Neural cell (in vitro differentiated cells): ENCODE measurements at regions not wholly inside any gene's neighbourhood (a gene's known extent, or its start where the extent isn't known, plus 50 kb on each side); places are given as distances from the start of the nearest gene placed in this dataset.
"Not testable (repeated sequence)": the region's sequence is repeated elsewhere in the genome, so short reads cannot be mapped to it uniquely, and the experiment has no call there.

ENCODE experiments used
- CTCF ChIP-seq: fragments of 450-650 bp; IDR thresholded peaks from 2 replicates; pipeline ENCODE4 v1.5.1; 2014; ENCODE audit warnings: antibody characterized with exemption, mild to moderate bottlenecking, moderate library complexity; ENCODE audit not compliant: poor library complexity, severe bottlenecking
- EP300 ChIP-seq: fragments of 450-650 bp; conservative IDR thresholded peaks from 2 replicates; pipeline ENCODE4 v1.6.1; 2014; ENCODE audit warnings: antibody characterized with exemption, mild to moderate bottlenecking, moderate library complexity; ENCODE audit not compliant: poor library complexity, severe bottlenecking
- EZH2 ChIP-seq: fragments of 200-600, 300-800 bp; shearing (Covaris generic), sonication (generic); IDR thresholded peaks from 2 replicates; pipeline ENCODE4 v1.6.1; 2014; ENCODE audit warnings: antibody characterized with exemption, low read length, borderline replicate concordance, mild to moderate bottlenecking; ENCODE audit not compliant: insufficient read depth, poor library complexity, severe bottlenecking
- MXI1 ChIP-seq: fragments of 450-650 bp; conservative IDR thresholded peaks from 2 replicates; pipeline ENCODE4 v1.6.1; 2014; ENCODE audit warnings: antibody characterized with exemption, mild to moderate bottlenecking; ENCODE audit not compliant: poor library complexity, severe bottlenecking
- POLR2AphosphoS5 ChIP-seq: IDR thresholded peaks from 2 replicates; pipeline ENCODE4 v1.6.1; 2012
- RAD21 ChIP-seq: fragments of 450-650 bp; conservative IDR thresholded peaks from 2 replicates; pipeline ENCODE4 v1.6.1; 2014; ENCODE audit warnings: antibody characterized with exemption, mild to moderate bottlenecking, moderate library complexity
- REST ChIP-seq: IDR thresholded peaks from 2 replicates; pipeline ENCODE4 v1.6.1; 2012; ENCODE audit warnings: borderline replicate concordance
- TAF1 ChIP-seq: IDR thresholded peaks from 2 replicates; pipeline ENCODE4 v1.6.1; 2012; ENCODE audit warnings: low read depth

GRCh38 chr16:18161224-18161623 is 175.3 kb downstream of the NPIPA8 start:
- TF ChIP-seq CTCF, TAF1, MXI1, EZH2, POLR2AphosphoS5, EP300, REST, RAD21: not testable (repeated sequence)
